ENCODE measurements at regions not wholly inside any gene's neighbourhood (a gene's known extent, or its start where the extent isn't known, plus 50 kb on each side); places are given as distances from the start of the nearest gene placed in this dataset.

GRCh38 chr5:8028243-8028642 lies 159.3 kb downstream of the MTRR start:
- no peak overlapping the region for H3K4ac ChIP-seq (replicated peaks; ENCODE audit: insufficient read length, low read depth, low read length)
- POLR2A ChIA-PET (ENCODE audit: partially characterized antibody): no interaction called here
- no peak overlapping the region for H3K9ac ChIP-seq (replicated peaks in 1 of 4; ENCODE audit: extremely low read depth in 1 of 4, low read depth in 3 of 4, low read length in 3 of 4)
- H3K56ac ChIP-seq (replicated peaks; ENCODE audit: insufficient read length, low read depth, low read length): no peak overlapping the region
- no peak for FAIRE-seq
- no peak overlapping the region for H3K27ac ChIP-seq (ENCODE audit: low read depth, low read length)
- H2BK120ac ChIP-seq (replicated peaks; ENCODE audit: low read depth, low read length): no peak overlapping the region
- TF ChIP-seq FOSL1 (IDR thresholded peaks at IDR 0.05; ENCODE audit: insufficient read depth, low read depth, low read length) (no peak), HDAC6 (IDR thresholded peaks at IDR 0.05; ENCODE audit: low read depth, low read length) (no peak), TAF7 (optimal IDR thresholded peaks at IDR 0.05; ENCODE audit: borderline replicate concordance, low read depth, low read length) (no peak), CBX8 (IDR thresholded peaks at IDR 0.05; ENCODE audit: borderline replicate concordance, low read depth, low read length) (no peak), MAFK (IDR thresholded peaks at IDR 0.05; ENCODE audit: low read depth, low read length) (no peak)
- no peaks in the 10 kb centered on the region for H3K79me1 ChIP-seq (ENCODE audit: low read depth, low read length)
- H2BK5ac ChIP-seq (ENCODE audit: low read depth, low read length): no peak overlapping the region
- no peaks in the 10 kb centered on the region; a peak in 1 of 7 replicates for H3K27me3 ChIP-seq (replicated peaks in 1 of 4; ENCODE audit: control insufficient read depth in 3 of 4, extremely low read depth in 1 of 4, insufficient read depth in 3 of 4, low read length in 3 of 4)
- H4K20me1 ChIP-seq (replicated peaks in 1 of 2; ENCODE audit: control insufficient read depth in 1 of 2, insufficient read depth in 2 of 2, low read length in 2 of 2): no peaks in the 10 kb centered on the region
- H2BK15ac ChIP-seq (ENCODE audit: low read length): no peak overlapping the region
- H3K4me1 ChIP-seq (replicated peaks in 1 of 4; ENCODE audit: control insufficient read depth in 3 of 4, insufficient read depth in 4 of 4, low read length in 3 of 4): no peaks in the 10 kb centered on the region
- H3K36me3 ChIP-seq (ENCODE audit: control insufficient read depth in 2 of 4, insufficient read depth in 4 of 4, low read length in 3 of 4): no peaks in the 10 kb centered on the region
- H3K4me2 ChIP-seq (ENCODE audit: insufficient read depth in 1 of 2, low read depth in 2 of 2, low read length in 2 of 2): no peak overlapping the region
- no peak overlapping the region for H2AK5ac ChIP-seq (ENCODE audit: low read depth, low read length)
- no peak overlapping the region for H4K91ac ChIP-seq (replicated peaks; ENCODE audit: insufficient read length, low read length)
- no peak overlapping the region for H3K23ac ChIP-seq (ENCODE audit: insufficient read length)
- no peak for DNase-seq (ENCODE audit: low read depth in 1 of 2, low spot score in 2 of 2)
- H2AFZ ChIP-seq (ENCODE audit: low read length): no peak overlapping the region
- no peak overlapping the region for H2BK20ac ChIP-seq (ENCODE audit: low read length)
- H3K79me2 ChIP-seq (ENCODE audit: control insufficient read depth in 1 of 2, insufficient read depth in 2 of 2, low read length in 2 of 2): no peaks in the 10 kb centered on the region
- no peak overlapping the region for H4K8ac ChIP-seq (ENCODE audit: extremely low read depth, insufficient read depth, low read length)
- CTCF ChIA-PET (ENCODE audit: partially characterized antibody): interaction anchor here (1.9 kb wide), 1 partner anchor 100 kb away, joined by 4 read pairs; no protein-coding TSS in a partner anchor
- WGBS, 2 experiments (ENCODE audit: extremely low coverage in 1 of 2, insufficient coverage in 1 of 2, insufficient read length in 1 of 2, insufficient replicate concordance in 2 of 2, low coverage in 1 of 2, low lambda C conversion rate in 2 of 2, missing lambda C conversion rate in 1 of 2): 84% methylated on average over 2 of the region's 2 CpGs; no CpG with 5 or more reads in 1 of the 2 experiments
- no peak overlapping the region for H3K18ac ChIP-seq (ENCODE audit: extremely low read depth, low read length)
- H3K23me2 ChIP-seq (ENCODE audit: low read depth, low read length): no peaks in the 10 kb centered on the region
- no peak overlapping the region for H3K4me3 ChIP-seq (ENCODE audit: extremely low read depth in 1 of 4, insufficient read depth in 2 of 4, low read depth in 3 of 4, low read length in 4 of 4)
- no peak overlapping the region for H2BK12ac ChIP-seq (ENCODE audit: low read depth, low read length)
- no peak overlapping the region for H4K5ac ChIP-seq (ENCODE audit: insufficient read length, low read depth, low read length)
- H3K14ac ChIP-seq (ENCODE audit: insufficient read length): no peak overlapping the region
- no peaks in the 10 kb centered on the region for H3K9me3 ChIP-seq (ENCODE audit: insufficient read depth in 2 of 2, low read depth in 1 of 2, low read length in 1 of 2)

All from H1 (cell line).